ENCODE measurements at regions not wholly inside any gene's neighbourhood (a gene's known extent, or its start where the extent isn't known, plus 50 kb on each side); places are given as distances from the start of the nearest gene placed in this dataset.

DNA sequence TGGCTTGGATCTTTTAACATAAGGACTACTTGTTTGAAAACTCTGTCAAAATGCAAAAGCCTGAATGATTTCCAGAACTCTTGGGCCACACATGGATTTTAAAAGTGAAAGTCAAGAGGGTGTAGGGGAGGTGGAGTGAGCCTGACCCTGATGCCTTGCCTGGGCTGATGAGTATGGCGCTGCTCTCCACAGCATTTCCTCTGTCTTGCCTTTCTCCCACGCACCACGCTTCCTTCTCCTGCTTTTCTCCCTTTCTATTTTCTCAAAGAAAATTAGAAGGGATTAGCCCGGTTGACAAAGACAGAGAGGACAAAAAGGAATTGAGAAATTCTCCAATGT, 207.0 kb upstream of the CCDC68 start:
- DNase-seq: no peak

DNA sequence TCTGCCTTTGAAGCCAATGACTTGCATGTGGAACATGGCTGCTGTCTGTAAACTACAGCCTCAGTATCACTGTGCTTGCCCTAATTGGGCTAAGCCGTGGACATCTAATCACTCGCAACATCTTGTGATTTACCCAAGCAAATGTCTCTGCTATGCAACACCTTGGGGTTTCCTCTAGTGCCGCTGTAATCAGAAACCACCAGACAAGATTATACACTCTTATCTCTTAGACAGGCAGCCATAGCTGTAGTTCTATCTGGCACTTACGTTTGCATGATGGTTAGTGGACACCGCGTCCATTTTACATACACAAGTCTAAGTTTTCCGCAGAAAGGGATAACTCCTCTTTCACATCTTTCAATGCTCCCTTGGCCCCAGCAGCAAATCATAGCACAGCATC, 204.3 kb upstream of the CCDC68 start:
- DNase-seq: no peak

DNA sequence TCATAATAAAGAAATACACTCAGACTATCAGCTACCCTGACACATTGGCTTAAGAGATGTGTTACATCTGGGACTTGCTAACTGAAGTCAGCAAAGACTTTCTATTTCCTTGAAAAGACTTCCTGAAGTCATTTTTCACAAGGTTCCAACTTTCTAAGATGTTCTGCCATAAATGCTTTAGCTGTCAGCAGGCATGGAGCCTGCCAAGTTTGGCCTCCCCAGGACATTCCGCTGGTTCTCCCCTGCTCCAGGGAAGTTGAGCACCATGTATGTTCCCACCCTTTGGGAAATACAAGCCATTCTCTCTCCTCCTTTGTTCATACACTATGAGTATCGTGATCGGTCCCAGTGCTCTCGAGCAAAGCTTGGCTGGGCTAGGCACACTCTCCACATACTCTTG, 202.7 kb upstream of the CCDC68 start:
- DNase-seq: peak; percentile 67

DNA sequence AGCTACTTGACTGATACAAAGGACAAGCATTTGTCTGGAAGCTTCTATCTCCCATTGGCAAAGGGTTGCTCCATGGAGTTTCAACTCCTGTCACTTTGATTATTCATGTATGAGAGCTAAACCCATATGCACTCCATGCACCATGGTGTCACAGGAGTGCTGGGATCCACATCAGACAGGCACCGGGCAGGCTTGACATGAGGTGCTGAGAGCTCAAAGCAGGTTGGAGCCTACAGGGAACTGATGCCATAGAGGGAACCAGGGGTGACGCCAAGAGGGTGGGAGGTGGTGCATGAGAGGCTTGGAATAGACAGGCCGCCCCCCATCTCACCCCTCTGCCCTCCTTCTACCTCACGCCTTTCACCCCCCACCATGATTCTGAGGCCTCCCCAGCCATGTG, 199.8 kb upstream of the CCDC68 start:
- DNase-seq: no peak

DNA sequence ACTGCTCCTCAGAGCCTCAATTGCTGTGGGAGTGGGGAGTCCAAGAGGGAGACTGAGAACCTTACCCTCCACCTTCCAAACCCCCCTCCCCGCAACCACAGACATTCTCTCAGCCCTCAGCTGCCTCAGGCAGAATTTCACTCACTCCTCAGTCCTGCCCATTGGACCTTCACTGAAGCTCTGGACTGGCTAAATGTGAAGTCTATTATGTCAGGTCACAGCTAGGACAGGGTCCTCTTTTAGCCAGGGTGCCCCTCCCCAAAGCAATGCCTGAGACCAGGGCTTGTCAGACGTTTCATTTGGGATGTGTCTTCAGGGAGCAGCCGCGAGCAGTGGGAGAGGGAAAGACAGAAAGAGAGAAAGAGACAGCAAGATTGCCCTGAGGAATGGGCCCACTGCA, 199.3 kb upstream of the CCDC68 start:
- DNase-seq: no peak

DNA sequence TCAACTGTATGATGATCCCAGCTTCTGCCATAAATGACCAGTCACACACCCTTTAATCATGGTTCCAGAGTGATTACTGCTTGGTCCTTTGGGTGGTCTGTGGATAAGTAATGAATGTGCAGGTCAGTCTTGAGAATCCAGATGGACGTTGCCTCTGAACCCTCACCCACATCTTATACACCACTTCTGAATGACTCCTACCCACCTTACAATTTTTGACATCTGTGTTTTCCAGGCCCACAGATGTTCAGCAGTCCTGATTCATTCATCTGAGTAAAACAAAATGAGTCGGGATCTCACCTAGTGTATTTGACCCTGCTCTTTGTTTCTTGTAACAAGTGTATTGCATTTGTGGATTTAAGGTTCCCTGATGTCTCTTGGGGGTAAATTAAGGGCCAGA, 194.1 kb upstream of the CCDC68 start:
- no peak for DNase-seq

DNA sequence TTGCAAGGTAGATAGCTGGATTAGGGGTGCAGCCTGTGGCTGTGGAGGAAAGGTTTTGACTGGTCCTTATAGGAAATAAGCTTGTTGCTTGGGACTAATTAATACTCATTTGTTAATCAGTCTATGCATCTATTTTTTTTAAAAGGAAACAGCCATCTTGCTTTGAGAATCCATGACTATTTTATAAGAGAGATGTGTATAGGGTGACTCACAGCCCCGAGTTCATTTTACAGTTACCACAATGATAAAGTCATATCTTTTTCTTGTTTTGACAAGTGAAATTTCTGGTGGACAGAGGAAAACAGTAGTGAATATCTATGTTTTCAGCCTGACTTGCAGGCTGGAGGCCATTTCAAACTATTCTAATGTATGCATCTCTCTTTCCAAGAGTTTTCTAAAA, 193.5 kb upstream of the CCDC68 start:
- DNase-seq: no peak

DNA sequence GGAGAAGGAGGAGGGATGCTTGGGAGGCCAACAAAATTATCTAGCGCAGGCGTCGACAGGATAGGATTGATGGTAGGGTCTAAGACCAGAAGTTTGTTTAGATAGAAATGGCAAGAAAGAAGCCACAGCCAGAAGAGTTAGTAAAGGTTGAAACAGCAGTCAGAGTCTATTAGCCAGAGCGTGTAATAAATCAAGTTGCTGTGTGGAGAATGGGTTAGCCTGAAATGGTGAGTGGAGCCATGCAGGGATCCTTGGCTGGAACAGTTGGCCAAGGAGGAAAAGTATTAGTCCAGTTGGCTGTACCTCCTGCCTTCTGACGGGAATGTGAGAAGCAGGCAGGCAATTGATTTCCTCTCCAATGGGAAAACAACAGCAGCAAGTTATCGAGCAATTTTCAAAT, 190.7 kb upstream of the CCDC68 start:
- DNase-seq: no peak

DNA sequence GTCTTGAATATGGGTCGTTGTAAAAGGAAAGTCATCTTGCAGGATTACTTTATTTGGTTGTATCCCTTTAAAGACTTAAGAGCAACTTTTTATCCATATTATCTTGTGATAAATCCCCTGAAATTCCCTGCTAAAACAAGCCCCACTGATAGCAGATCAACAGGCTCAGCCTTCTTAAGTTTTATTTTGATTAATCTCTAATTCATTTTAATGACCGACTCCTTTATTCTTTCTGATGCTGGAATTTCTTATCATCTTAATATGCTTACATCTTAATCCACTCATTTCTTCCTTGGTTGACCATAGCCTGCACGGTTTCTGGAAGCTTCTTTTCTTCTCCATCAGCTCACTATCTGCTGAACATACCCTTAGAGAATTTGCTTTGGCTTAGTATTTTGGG, 188.5 kb upstream of the CCDC68 start:
- DNase-seq: no peak

DNA sequence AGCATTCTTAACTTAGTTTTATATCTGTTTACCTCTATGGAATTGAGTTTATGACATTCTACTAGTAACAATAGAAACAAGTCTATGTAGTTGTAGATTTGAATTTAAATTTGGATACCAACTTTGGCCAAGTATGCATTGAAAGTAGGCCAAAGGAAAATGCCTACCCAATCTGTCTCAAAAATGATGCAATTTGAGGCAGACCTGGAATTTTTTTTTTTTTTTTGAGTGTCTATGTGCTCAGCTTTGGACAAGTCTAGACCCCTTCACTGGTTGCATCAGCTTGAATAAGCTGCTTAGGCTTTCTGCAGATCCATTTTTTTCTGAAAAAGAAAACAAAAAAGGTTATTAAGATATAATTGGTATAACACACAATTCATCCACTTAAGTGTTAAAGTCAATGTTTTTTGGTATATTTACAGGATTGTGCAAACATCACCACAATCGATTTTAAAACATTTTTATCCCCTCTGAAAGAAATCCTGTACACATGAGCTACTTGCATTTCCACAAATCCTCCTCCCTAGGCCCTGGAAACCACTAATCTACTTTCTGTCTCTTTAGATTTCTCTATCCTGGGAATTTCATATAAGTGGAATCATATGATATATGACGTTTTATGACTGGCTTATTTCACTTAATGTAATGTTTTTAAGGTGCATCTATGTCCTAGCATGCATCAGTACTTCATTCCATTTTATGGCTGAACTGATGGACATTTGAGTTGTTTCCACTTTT, 185.1 kb upstream of the CCDC68 start:
- DNase-seq: no peak

DNA sequence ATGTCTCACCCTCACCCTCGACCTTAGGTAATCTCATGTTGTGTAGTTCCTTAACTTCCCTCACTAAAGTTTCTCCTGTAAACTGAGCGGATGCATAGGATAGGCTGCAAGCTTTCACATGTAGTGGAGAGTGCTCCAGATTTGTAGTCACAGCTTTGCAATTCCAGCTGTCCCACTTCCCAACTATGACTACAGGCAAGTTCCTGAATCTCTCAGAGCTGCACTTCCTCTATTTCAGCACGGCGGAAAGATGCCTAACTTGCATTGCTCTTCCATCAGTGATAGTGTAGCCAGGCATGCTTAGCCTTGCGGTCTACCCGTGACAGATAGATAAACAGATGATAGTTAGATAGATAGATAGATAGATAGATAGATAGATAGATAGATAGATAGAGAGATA, 183.1 kb upstream of the CCDC68 start:
- no peak for DNase-seq

DNA sequence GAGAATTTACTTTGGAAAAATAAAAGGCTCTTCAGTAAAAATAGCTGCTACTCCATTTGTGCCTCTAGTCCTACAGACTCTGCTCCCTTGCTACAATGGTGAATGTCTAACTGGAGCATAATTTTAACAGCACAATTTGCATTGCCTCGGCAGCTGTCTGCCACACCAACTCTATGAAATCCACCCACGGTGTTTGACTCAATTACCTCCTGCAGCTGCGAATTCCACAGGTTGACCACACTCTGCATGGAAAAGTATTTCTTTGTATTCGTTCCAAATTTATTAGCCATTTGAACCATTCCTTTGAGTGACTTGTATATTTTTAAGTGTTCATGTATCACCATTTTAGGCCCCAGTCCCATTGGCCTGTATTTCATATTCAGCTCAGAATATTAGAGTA, 182.1 kb upstream of the CCDC68 start:
- no peak for DNase-seq

DNA sequence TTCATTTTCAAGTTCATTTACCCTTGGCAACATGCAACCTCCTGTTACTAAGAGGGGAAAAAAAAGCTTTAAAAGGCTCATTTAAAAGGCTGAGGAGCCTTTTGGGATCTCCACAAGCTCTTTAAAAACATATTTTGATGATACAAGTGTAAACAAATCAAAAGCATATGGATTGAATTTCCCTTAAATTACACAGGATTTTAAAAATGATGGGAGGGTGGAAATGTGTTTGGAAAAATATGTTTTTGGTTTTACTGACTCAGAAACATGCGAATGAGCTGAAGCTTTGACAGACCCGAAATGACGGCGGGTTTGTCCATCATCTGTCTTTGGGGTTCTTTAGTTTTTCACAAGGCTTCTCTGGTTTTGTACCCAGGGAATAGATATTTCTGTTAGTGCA, 180.6 kb upstream of the CCDC68 start:
- DNase-seq: no peak

DNA sequence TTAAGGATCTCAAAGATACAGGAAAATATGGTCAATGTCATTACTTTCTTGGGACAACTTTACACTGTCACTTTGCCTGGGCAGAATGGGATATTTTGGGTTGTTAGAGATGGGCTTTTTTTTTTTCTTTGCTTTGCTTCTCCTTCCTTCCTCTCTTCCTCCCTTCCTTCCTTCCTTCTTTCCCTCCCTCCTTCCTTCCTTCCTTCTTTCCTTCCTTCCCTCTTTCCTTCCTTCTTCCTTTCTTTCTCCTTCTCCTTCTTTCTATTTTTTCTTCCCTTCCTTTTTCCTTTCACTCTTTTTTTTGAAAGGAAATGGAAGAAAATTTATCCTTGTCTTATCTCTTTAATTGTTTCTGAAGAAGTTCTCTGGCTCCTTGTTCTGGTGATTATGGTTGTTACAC, 180.0 kb upstream of the CCDC68 start:
- no peak for DNase-seq

DNA sequence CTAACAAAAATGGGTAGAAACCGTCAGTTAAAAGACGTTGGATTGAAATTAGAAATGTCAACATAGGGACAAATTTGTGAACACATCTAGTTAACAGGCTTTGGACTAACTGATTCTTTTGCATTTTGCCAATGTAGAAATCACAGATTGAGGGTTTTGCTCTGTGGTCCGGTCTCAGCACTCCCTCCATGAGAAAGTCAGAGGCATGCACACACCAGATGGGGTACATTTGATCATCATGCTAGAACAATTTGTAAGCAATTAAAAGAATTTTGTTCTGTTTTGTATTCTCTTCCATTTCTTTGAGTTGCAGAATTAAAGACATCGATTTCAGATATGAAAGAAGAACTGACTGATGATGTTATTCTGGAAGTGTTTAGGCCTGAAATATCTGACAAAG, 179.1 kb upstream of the CCDC68 start:
- no peak for DNase-seq

DNA sequence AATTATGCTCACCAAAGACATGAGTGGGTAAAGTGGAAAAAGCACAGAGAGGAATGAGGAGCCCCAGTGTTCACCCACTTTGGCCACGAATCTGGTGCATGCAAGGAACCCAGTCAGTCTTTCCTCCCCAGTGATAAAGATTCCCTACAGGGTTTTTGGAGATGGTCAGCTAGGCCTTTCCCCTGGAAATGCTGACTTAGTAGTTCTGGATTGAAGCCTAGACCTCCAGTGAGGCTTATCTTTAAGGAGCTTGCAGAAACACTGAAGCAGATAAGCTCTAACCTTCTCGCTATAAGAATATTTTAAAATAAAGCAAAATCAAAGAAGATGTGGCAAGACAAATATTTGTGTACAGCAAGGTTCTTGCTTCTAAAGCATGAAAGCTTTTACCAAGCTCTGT, 178.3 kb upstream of the CCDC68 start:
- DNase-seq: no peak

DNA sequence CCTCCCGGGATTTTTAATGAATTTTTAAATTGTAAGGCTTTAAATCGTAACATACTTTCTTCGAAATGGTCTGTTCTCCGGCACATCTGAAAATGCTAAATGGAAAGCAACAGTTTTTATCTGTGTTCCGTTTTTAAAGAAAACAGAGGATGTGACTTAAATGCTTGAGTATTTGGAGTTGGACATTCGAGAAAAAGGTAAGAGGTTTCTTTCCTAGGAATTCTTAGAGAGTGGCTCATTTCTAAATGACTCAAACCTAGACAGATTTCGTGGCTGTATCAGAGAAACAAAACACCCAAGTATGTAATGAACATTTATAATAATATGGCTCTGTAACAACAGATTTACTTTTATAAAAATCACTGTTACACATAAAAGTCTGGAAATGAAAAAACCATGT, 177.6 kb upstream of the CCDC68 start:
- DNase-seq: no peak

DNA sequence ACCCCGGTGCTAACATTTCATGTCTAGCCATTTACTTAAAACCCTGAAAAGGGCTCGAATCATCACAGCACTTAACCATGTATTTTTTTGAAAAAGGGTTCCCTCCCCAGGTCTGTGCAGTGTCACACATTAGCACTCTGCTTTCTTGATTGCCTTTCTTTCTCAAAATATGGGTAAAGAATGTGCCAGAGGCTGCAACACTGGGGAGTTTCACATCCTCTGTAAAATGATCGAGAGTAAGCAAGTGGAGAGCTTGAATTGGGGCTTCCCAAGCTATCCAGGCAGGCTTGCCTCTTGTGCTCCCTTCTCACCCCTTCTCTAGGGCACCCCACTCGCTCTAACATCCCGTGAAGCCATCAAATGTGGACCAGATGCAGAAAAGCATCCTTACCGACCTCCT, 177.0 kb upstream of the CCDC68 start:
- DNase-seq: no peak

DNA sequence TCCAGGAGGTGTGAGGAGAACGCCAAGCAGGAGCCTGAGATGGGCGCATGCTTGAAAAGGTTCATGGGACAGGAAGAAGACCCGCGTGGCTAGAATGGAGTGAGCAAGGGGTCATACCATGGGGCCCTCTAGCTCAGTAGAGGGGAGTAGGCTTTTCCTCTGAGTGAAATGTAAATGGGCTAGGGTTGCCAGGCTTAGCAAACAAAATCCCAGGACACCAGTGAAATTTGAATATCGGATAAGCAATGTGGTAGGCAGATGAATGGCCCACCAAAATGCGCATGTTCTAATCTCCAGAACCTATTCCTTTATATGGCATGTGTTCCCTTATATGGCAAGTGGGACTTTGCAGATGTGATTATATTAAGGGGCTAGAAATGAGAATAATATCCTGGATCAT, 174.1 kb upstream of the CCDC68 start:
- no peak for DNase-seq

DNA sequence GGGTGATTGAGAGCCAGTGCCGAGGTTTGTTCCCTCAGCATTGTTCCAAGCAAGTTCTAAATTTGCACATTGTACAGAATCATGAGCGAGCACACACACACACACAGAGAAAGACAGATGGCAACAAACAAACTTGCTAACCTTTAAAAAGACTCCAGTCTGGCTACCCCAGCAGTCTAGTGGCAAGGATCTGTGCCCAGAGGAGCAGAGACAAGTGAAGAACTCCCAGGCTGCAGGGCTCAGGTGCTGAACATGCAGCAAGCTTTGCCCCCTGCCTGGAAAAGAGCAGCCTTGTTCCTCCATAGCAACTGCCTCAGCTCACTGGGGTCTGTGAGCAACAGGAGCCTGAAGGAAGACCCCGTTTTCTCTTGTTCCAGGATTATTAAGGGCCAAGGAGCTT, 169.2 kb upstream of the CCDC68 start:
- no peak for DNase-seq

DNA sequence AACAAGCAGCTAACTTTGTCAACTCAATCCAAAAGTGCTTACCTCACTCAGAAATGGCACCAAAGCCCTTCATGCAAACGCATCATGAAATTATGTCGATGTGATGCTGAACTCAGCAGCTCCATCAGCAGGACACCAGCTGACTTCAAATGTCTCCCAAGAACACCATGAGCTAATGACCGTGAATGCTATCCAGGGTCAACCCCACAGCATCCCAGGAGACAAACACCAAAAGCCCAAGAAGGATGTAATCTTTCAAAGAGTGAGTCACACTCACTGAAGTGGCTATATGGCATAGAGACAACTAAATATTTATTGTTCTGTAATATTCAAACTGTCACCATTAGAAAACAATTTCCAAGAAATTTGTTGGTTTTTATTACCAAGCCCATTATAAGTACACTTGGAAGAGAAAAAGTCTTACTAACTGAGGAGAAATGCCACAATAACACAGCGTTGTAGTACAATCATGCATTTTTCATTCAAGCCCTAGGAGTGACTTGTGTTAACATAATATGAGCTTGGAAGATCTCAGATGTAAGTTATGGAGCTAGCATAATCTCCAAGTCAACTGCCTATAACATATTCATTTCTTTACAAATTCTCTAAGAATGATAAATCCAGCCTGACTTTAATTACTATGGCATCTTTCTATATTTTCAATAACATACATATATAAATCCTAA, 165.0 kb upstream of the CCDC68 start:
- DNase-seq: no peak

DNA sequence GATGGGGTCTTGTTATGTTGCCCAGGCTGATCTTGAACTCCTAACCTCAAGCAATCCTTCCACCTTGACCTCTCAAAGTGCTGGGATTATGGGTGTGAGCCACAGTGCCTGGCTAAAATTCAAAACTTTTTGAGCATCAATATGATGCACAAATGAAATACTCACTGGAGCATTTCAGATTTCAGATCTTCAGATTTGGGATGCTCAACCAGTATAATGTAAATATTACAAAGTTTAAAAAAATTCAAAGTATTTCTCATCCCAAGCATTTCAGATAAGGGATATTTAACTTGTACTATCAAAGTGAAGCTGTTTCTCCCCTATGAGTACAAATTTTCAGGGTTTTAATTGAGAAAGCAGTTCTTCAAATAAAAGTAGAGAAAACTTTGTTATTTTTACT, 164.1 kb upstream of the CCDC68 start:
- no peak for DNase-seq

DNA sequence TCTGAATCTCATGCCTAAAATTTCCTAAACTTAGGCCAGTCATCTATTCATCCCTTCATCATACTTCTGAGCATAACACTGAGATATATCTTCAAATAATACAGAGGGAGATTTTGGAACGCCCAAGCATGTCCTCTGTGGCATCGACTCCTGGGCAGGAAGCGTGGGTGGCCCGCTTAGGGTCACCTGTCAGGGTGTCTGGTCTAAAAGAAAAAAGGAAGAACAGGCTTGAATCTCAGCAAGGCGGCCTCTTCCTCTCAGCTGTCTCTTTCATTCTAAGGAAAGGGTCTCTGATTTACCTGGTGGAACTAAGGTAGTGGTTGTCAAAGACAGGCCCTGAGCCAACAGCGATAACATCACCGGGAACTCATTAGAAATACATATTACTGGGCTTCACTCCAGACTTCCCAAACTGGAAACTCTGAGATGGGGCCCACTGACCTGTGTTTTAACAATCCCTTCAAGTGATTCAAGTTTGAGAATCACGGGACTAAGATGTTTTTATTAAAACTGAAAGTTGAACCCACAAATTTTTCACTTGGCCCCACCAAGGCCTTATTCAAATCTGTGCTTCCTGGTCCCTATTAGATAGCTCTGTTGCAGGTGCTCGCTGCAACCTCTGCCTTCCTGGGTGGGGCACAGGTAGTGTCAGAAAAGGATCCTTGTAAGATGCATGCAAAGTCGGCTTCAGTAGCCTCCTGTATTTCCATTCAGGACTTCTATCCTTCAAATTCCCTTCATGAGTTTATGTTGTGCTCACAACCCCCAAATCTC, 162.3 kb upstream of the CCDC68 start:
- no peak for DNase-seq

DNA sequence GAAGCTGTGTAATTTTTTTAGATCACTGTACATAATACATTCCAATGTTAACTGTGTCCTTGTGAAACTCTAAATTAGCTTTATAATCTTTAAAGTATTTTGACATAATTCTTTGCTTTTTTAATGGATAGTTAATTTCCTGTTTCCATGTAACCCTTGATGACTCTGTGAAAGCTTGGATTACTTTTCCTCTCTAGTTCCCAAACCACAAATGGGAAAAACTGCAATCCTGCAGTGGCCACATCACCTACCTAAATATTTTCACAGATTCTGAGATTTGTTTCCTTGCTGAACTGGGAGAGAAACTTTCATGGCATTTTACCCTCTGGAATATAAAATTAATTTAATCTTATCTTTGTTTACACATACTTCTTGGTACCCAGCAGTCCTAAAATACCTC, 161.6 kb upstream of the CCDC68 start:
- DNase-seq: no peak
